Left lung (tissue), 4 donors: ENCODE measurements at regions not wholly inside any gene's neighbourhood (a gene's known extent, or its start where the extent isn't known, plus 50 kb on each side); places are given as distances from the start of the nearest gene placed in this dataset.

ENCODE experiments used
- ATAC-seq: fragments of 200-7000 bp; cut with Tn5 transposase; one replicate; pipeline ENCODE4 v1.9.1; 2020; ENCODE audit warnings: moderate library complexity
- DNase-seq, 4 donors: peaks; one replicate each; pipeline ENCODE4 v3.0.0-alpha.2; 2013 to 2020
- H3K27ac ChIP-seq, 2 donors: fragments of 200-600 bp; sonication (generic) in 1 of 2; one replicate each; pipeline versions ENCODE4 v1.5.0 to v1.8.0; 2020 to 2021
- H3K27me3 ChIP-seq, 2 donors: fragments of 200-600 bp; sonication (generic) in 1 of 2; one replicate each; pipeline versions ENCODE4 v1.5.0 to v1.8.0; 2020 to 2021
- H3K36me3 ChIP-seq, 2 donors: fragments of 200-600 bp; sonication (generic) in 1 of 2; one replicate each; pipeline versions ENCODE4 v1.5.0 to v1.8.0; 2020 to 2021
- H3K4me1 ChIP-seq, 2 donors: fragments of 200-600 bp; one replicate each; pipeline ENCODE4 v1.8.0; 2021
- H3K4me3 ChIP-seq, 2 donors: fragments of 200-600 bp; sonication (generic) in 1 of 2; one replicate each; pipeline versions ENCODE4 v1.5.0 to v1.8.0; 2020 to 2021; ENCODE audit warnings: mild to moderate bottlenecking in 1 of 2
- H3K9me3 ChIP-seq, 2 donors: fragments of 200-600 bp; sonication (generic) in 1 of 2; one replicate each; pipeline versions ENCODE4 v1.5.0 to v1.8.0; 2020 to 2021
- intact Hi-C, 2 donors: fragments of 100-400 bp; cut with DNase I; formaldehyde crosslinking; loops; one replicate each; pipeline versions ENCODE4 v1.11.2 to v1.14.2; 2022
- TF ChIP-seq, protein P1 (sequence below), 2 donors: fragments of 200-600 bp; sonication (generic) in 1 of 2; IDR thresholded peaks; one replicate each; pipeline versions ENCODE4 v1.5.0 to v1.8.0; 2021; ENCODE audit warnings: antibody characterized with exemption in 2 of 2
- donor health status: DM: no; HTN: yes; CAD: no.
- donor health status: DM: no; HTN: no; CAD: no.

DNA sequence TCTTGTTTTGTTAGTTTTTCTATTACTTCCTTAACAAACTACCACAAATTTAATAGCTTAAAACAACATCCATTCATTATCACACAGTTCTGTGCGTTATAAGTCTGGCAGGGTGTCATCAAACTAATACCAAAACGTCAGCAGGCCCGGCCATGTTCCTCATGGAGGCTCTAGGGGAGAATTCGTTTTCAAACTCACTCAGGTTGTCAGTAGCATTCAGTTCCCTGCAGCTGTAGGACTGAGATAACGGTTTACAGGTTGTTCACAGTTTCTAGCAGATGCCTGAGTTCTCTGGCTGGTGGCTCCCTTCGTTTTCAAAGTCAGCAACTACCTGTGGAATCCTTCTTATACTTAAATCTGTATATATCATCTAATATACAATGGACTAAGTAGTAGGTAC, 72.5 kb upstream of the PRSS16 start:
- TF ChIP-seq, protein P1, sequence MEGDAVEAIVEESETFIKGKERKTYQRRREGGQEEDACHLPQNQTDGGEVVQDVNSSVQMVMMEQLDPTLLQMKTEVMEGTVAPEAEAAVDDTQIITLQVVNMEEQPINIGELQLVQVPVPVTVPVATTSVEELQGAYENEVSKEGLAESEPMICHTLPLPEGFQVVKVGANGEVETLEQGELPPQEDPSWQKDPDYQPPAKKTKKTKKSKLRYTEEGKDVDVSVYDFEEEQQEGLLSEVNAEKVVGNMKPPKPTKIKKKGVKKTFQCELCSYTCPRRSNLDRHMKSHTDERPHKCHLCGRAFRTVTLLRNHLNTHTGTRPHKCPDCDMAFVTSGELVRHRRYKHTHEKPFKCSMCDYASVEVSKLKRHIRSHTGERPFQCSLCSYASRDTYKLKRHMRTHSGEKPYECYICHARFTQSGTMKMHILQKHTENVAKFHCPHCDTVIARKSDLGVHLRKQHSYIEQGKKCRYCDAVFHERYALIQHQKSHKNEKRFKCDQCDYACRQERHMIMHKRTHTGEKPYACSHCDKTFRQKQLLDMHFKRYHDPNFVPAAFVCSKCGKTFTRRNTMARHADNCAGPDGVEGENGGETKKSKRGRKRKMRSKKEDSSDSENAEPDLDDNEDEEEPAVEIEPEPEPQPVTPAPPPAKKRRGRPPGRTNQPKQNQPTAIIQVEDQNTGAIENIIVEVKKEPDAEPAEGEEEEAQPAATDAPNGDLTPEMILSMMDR (IDR thresholded peaks at IDR 0.05) = no peak
- Histone ChIP-seq H3K27me3 (peaks cover 0 to 4% of the 10 kb centered on the region in 2 donors), H3K27ac (no peak overlapping the region), H3K4me1 (peaks cover 0 to 9% of the 10 kb centered on the region in 2 donors), H3K36me3 (no peaks in the 10 kb centered on the region), H3K9me3 (no peaks in the 10 kb centered on the region), H3K4me3 (no peak overlapping the region)
- DNase-seq = no peak
- ATAC-seq = no peak
- intact Hi-C loops = no loop called here

DNA sequence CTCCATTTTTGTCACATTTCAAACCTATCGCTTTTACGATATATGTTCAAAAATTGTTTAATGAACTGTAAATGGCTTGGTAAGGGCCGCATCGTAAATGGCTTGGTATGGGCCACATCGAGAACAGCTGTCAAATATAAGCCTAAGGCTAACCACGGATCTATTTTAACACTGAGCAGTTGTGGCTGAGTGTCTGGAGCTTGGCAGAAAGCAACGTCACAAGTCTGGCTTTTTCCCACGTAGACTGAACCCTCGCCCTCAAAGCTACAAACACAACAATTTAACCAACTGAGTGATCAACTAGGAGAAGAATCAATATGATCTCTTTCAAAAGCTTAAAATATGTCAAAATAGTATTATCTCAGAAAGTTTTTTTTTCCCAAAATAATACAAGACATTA, 71.4 kb upstream of the PRSS16 start:
- TF ChIP-seq, protein P1 (IDR thresholded peaks at IDR 0.05) = no peak
- Histone ChIP-seq H3K36me3 (no peaks in the 10 kb centered on the region), H3K27me3 (peaks cover 0 to 9% of the 10 kb centered on the region in 2 donors), H3K4me3 (peak overlapping the region; percentile 71 to 89), H3K9me3 (no peaks in the 10 kb centered on the region), H3K4me1 (peaks cover 0 to 9% of the 10 kb centered on the region in 2 donors), H3K27ac (no peak overlapping the region)
- intact Hi-C loops = no loop called here
- no peak for ATAC-seq
- DNase-seq = peak in 1 of 4 donors; percentile 41

DNA sequence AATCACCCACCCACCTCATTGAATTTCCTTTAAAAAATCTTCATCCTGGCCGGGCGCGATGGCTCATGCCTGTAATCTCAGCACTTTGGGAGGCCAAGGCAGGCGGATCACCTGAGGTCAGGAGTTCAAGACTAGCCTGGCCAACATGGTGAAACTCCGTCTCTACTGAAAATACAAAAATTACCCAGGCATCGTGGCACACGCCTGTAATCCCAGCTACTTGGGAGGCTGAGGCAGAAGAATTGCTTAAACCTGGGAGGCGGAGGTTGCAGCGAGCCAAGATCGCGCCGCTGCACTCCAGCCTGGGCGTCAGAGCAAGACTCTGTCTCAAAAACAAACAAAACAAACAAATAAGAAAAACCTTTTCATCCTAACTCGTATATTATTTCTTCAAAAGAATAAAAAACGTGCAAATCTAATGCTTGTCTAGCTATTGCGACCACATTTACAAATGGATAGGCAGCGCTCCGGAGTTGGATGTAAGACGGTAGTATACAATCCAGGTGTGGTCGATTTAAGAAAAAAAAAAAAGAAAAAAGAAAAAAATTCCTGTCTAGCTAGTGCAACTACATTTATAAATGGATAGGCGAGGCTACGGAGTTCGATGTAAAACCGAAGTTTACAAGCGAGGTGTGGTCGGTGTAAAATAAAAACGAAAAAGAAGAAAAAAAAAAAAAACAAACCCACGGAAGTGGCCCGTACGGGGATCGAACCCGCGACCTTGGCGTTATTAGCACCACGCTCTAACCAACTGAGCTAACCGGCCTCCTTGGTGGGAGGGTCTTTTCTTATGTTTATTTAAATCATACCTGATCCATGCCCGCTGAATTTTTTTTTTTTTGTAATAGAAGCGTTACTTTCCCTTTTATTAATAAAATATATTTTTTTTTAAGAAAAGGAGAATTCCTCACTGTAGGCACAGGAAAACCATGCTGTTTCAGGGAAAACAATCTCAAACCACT, 70.7 kb upstream of the PRSS16 start:
- Histone ChIP-seq H3K9me3 (no peaks in the 10 kb centered on the region), H3K36me3 (no peaks in the 10 kb centered on the region), H3K4me1 (peaks cover 0 to 9% of the 10 kb centered on the region in 2 donors), H3K4me3 (peak overlapping the region; percentile 71 to 89), H3K27me3 (peaks cover 0 to 9% of the 10 kb centered on the region in 2 donors), H3K27ac (peak overlapping the region; percentile 81 to 86)
- TF ChIP-seq, protein P1 (IDR thresholded peaks at IDR 0.05) = no peak
- ATAC-seq (peak; percentile 77), DNase-seq (peak in 2 of 4 donors; percentile 60 to 70)
- intact Hi-C loops = no loop called here

DNA sequence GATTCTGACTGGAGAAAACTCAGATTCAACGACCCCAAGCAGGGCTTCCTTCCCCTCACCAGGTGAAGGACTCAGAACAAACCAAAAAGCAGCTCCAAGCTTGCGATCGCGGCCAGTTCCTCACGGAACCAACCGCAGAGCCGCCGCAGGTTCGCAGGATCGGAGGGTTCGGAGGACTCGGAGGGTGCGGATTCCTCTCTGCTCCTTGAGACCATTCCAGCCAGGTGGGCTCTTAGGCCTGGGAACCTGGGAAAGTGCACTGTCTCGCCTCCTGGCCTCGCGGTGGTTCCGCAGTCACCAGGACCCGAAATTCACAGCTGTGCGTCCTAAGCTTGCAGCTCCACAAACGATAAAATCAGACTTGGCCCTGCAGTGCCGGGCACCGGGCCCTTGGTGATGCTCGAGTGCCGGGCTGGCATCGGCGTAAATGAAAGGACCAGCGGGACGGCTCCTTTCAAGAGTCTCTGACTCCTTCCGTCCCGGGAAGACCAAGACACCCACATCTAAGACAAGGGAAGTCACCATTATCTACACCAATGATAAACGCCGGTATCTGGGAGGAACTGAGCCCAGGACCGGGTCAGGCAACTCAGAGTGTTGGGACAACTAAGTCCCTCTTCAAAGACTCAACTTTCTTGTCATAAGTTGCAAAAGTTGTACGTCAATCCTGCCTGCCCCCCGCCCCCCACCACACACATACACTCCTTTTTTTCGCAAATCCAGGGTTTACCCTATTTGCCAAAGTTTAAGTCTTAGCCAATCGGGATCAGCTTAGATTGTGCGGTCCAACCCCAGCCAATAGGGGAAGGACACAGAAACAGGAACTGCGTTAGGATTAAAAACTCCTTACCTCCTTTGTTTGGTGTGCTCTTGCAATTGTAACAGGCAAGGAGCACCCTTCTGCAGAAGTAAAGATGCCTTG, 69.8 kb upstream of the PRSS16 start:
- peak; percentile 88 for ATAC-seq
- H3K4me3 ChIP-seq = peak overlapping the region; percentile 71 to 89
- TF ChIP-seq, protein P1 (IDR thresholded peaks at IDR 0.05) = peak; percentile 21
- peak overlapping the region; percentile 81 to 86 for H3K27ac ChIP-seq
- H3K4me1 ChIP-seq = peaks cover 0 to 9% of the 10 kb centered on the region in 2 donors
- H3K27me3 ChIP-seq = peaks cover 0 to 9% of the 10 kb centered on the region in 2 donors
- DNase-seq = peak; percentile 76 to 89 (median 84)
- intact Hi-C loops = no loop called here
- no peaks in the 10 kb centered on the region for H3K9me3 ChIP-seq
- no peaks in the 10 kb centered on the region for H3K36me3 ChIP-seq
